ENCODE measurements at regions not wholly inside any gene's neighbourhood (a gene's known extent, or its start where the extent isn't known, plus 50 kb on each side); places are given as distances from the start of the nearest gene placed in this dataset.

- TF ChIP-seq ZNF8 (CRISPR knock-in tag; IDR thresholded peaks at IDR 0.05) (no peak), CSDC2 (CRISPR knock-in tag; IDR thresholded peaks at IDR 0.05) (no peak), PPARA (CRISPR knock-in tag; IDR thresholded peaks at IDR 0.05; ENCODE audit: borderline replicate concordance) (no peak), ARNTL (CRISPR knock-in tag; IDR thresholded peaks at IDR 0.05; ENCODE audit: borderline replicate concordance, low read depth) (no peak), TCF4 (CRISPR knock-in tag; IDR thresholded peaks at IDR 0.05; ENCODE audit: borderline replicate concordance) (no peak), RARB (CRISPR knock-in tag; IDR thresholded peaks at IDR 0.05) (no peak)
Observed at GRCh38 chr5:104764197-104764596, 1201.6 kb upstream of the NUDT12 start.
